ENCODE measurements at regions not wholly inside any gene's neighbourhood (a gene's known extent, or its start where the extent isn't known, plus 50 kb on each side); places are given as distances from the start of the nearest gene placed in this dataset.

GRCh38 chr13:74620308-74620707 lies 486.1 kb upstream of the KLF12 start:
- TF ChIP-seq FOSL2 (CRISPR knock-in tag; IDR thresholded peaks at IDR 0.05) (no peak), ATF7-NPFF (CRISPR knock-in tag; IDR thresholded peaks at IDR 0.05; ENCODE audit: low read depth) (no peak), JUN (CRISPR knock-in tag; IDR thresholded peaks at IDR 0.05) (no peak), THAP7 (CRISPR knock-in tag; IDR thresholded peaks at IDR 0.05) (no peak), REST (IDR thresholded peaks at IDR 0.05; ENCODE audit: borderline replicate concordance in 1 of 2, low read depth in 1 of 2, low read length in 2 of 2) (no peak), ELF1 (CRISPR knock-in tag; IDR thresholded peaks at IDR 0.05) (no peak), HOXA9 (CRISPR knock-in tag; IDR thresholded peaks at IDR 0.05; ENCODE audit: borderline replicate concordance) (no peak), SMYD3 (CRISPR knock-in tag; IDR thresholded peaks at IDR 0.05) (no peak), ZNF501 (CRISPR knock-in tag; IDR thresholded peaks at IDR 0.05) (no peak), ZSCAN5A (CRISPR knock-in tag; IDR thresholded peaks at IDR 0.05; ENCODE audit: borderline replicate concordance) (no peak), TAF1 (CRISPR knock-in tag; IDR thresholded peaks at IDR 0.05) (no peak), ATM (IDR thresholded peaks at IDR 0.05; ENCODE audit: borderline replicate concordance) (no peak), ZNF382 (CRISPR knock-in tag; IDR thresholded peaks at IDR 0.05; ENCODE audit: borderline replicate concordance) (no peak), SYNCRIP (IDR thresholded peaks at IDR 0.05; ENCODE audit: insufficient read depth, low read depth, low read length) (no peak), SSRP1 (CRISPR knock-in tag; IDR thresholded peaks at IDR 0.05) (no peak), ZSCAN21 (CRISPR knock-in tag; IDR thresholded peaks at IDR 0.05; ENCODE audit: borderline replicate concordance) (no peak), CENPX (CRISPR knock-in tag; IDR thresholded peaks at IDR 0.05) (no peak)
- no peak for FAIRE-seq
- Histone ChIP-seq H4K20me1 (ENCODE audit: insufficient read depth, low read length) (no peaks in the 10 kb centered on the region), H3K9ac (ENCODE audit: insufficient read depth, low read depth, low read length) (no peak overlapping the region), H3K36me3 (replicated peaks in 1 of 2; ENCODE audit: control insufficient read depth in 1 of 2, insufficient read depth in 2 of 2, low read length in 2 of 2) (no peaks in the 10 kb centered on the region), H3K4me1 (ENCODE audit: insufficient read depth, low read length) (no peaks in the 10 kb centered on the region), H3K27me3 (ENCODE audit: control insufficient read depth in 1 of 2, insufficient read depth in 2 of 2, low read length in 2 of 2) (no peaks in the 10 kb centered on the region; a peak in 1 of 5 replicates), H3K9me3 (ENCODE audit: low read length) (no peaks in the 10 kb centered on the region), H3K27ac (ENCODE audit: extremely low read length, insufficient read depth, low read length) (no peak overlapping the region), H3K79me2 (ENCODE audit: insufficient read depth, low read length) (no peaks in the 10 kb centered on the region), H3K4me2 (ENCODE audit: low read depth, low read length) (no peak overlapping the region), H2AFZ (ENCODE audit: low read length) (no peak overlapping the region), H3K4me3 (replicated peaks in 1 of 3; ENCODE audit: insufficient read depth in 1 of 3, low read depth in 2 of 3, low read length in 3 of 3) (no peak overlapping the region)
- no peak for DNase-seq (ENCODE audit: low spot score)
- ChIA-PET POLR2A (no interaction called here), CTCF (ENCODE audit: low intra/inter-chr PET ratio, low total read pairs) (no interaction called here)
- in situ Hi-C loops (cut with HindIII; ENCODE audit: extremely low pct_ligation_motif_present, low pct_unique_long_range_greater_than_20kb) = no loop called here
- no peak for ATAC-seq
- BruUV-seq (replicated peaks) = no TSS peak
- intact Hi-C loops (cut with micrococcal nuclease; ENCODE audit: unreplicated experiment) = no loop called here
- 7% methylated on average over 2 of the region's 4 CpGs for WGBS (ENCODE audit: low lambda C conversion rate)
